Islet precursor cell (in vitro differentiated cells): ENCODE measurements at regions not wholly inside any gene's neighbourhood (a gene's known extent, or its start where the extent isn't known, plus 50 kb on each side); places are given as distances from the start of the nearest gene placed in this dataset.

Experiments used
- DNase-seq: peaks from one replicate; pipeline ENCODE4 v3.0.0-alpha.2; 2018

DNA sequence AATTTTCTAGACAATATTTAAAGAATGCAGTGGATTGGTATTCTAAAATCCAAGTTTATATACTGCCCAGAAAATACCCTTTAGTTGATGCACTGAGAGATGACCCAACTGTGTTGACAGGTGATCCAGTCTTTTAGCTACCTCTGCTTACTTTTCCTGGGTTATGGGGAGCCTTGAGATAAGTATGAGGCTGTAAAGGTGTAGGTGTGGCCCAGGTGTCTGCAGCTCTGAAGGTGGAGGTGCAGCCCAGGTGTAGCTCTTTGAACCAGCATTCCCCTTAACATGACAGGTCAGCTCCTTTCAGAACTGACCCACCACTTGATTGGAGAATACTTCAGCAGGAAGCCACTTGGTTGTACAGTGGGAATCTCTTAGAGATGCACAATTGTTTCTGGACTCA lies 62.3 kb upstream of the ACSL3 start:
- no peak for DNase-seq

DNA sequence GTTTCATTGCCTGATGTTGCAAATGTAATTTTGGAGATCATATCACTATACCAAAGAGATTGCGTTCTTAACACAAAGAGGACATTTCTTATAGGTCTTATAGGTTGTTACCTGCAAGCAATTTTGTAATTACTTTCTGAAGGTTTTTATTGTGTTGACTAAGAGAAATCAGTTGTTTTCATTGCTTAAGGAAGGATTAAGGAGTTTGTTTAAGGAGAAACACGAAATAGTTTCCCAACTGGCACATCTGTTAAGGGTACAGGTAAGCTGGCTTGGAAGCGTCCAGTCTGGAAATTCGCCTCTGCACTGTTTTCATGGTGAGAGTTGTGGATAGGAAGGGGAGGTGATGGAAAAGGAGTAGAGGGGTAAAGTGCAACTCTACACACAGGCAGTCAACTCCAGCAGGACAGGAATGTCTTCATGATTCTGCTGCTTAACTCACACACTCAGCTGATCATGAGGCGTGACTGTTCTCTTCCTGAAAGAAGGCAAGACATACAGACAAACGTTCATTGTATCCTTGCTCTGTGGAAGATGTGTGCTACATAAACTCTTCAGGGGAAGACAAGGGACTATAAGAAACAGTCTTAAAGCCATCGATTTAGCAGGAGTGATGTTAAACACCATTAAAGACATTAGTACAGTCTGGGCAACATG lies 61.4 kb upstream of the ACSL3 start:
- DNase-seq, result no peak

DNA sequence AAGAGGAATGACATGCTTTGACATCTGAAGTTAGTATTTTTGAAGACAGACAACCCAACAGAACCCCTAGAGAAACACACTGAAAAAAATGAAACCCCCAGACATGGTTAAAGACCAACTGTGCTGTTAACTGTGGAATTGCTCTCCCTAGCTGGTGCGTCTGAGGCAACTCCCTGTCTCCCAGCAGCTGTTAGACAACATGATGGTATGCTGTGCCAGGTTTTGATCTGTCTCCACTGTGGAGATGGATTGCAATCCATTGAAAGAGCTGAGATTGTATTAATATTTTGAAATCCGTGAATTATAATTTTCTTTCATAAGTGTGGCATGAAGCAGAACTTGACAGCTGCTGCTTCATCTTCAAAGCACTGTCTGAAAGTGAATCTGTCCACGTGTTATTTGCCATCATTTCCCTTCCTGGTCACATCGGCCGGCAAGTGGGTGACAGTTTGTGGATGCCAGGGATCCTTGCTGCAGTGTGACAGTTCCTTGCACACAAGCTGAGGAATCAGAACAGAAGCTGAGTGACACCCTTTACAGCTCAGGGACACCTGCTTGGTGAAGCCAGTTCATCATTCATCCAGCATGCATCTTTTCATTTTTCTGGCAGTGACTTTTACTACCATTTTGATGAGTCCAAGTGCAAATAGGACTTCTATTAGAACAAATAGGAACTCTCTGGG lies 58.2 kb upstream of the ACSL3 start:
- no peak for DNase-seq

DNA sequence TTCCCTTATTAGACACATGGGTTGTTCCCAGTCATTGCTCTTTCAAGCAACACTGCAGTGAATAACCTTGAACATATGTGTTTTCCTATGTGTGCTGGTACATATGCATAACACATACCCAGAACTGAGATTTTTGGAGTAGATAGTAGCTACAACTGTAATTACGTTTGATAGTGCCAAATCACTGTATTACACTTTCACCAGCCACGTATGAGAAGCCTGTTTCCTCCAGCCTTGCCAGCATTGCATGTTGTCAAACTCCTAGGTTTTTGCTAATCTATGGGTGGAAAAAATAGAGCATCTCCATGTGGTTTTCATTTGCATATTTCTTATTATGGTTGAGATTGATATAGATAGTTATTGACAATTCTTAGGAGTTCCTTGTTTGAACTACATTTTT lies 56.5 kb upstream of the ACSL3 start:
- DNase-seq, result no peak

DNA sequence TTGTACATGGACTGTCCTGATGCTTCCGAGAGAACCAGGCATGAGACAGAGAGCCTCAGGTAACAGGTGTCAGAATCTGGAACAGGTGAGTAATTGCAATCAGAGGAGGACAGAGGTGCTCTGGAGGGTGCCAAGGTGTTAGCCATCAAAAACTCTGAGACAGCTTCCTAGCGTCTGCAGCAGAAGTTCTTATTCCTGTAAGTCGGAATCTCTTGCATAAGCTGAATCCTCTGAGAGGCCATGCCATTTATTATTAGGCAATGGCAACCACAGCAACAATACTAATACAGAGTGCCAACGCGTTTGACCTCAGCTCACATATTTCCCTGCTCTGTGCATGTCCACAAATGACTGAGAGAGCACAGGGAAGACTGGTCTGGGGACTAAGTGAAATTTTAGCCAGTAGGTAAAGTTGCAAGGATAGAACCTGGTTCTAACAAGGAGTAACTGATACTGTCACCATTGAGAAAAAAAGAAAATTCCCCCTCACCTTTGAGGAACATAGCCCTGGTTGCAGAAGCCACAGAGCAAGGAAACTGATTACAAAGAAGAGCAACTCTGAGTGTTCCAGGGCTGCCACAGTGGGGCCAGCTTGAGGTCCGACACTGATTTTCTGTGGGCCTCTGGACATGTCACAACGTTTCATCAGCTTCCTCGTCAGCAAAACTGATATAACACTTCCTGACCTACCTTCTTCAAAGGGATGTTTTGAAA lies 55.1 kb upstream of the ACSL3 start:
- no peak for DNase-seq

DNA sequence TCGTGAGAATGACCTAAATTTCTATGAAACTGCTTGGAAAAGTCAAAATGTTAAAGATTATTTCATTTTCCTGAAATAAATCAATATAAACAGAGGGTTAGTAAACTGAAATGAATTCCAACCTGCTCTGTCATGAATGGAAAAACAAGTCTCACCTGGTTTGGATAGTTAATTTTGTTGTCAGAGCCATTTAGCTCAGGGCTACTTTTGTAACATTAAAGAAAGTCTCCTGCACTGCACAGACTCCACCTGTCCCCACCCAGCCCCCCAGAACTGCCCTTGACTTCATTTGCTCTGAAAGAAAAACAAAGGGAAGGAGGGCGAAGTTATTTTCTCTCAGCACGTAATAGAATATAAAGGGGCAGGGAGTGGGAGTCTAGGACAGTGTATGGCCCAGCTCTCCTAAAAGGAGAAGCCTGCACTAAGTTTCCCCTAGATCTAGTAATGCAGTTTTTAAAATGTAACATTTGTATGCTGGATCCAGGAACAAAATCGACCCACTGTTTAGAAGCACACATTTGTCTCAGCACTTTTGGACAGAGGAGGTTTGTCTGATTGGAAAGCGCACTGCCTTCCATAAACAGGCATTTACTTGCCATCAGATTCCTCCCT lies 54.2 kb upstream of the ACSL3 start:
- DNase-seq, result no peak

DNA sequence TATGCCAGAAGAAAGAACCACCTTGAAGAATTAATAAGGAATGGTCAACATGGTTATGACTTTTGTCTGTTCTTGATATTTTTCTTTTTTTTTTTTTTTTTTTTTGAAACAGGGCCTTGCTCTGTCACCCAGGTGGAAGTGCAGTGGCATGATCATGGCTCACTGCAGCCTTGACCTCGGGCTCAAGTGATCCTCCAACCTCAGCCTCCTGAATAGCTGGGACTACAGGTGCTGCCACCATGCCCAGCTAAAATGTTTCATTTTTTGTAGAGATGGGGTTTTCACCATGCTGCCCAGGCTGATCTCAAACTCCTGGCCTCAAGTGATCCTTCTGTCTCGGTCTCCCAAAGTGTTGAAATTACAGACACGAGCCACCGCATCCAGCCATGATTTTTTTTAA lies 53.4 kb upstream of the ACSL3 start:
- no peak for DNase-seq

- no peak for DNase-seq
Observed at GRCh38 chr2:222809582-222809981, 51.3 kb upstream of the ACSL3 start.

DNA sequence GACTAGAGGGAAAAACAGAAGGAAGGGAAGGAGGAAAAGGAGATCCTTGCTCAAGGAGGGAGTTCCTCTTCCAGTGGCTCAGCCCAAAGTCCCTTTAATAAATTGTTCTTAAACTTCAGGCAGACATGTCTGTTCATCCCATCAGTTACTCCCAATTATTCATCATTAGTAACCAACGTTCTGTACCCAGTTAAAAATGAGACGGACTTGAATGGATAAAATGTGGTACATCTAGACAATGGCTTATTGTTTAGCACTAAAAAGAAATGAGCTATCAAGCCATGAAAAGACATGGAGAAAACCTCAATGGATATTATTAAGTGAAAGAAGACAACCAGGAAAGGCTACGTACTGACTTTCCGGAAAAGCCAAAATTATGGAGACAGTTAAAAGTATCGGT lies 50.8 kb upstream of the ACSL3 start:
- DNase-seq, result no peak
